ENCODE measurements at regions not wholly inside any gene's neighbourhood (a gene's known extent, or its start where the extent isn't known, plus 50 kb on each side); places are given as distances from the start of the nearest gene placed in this dataset.

DNA sequence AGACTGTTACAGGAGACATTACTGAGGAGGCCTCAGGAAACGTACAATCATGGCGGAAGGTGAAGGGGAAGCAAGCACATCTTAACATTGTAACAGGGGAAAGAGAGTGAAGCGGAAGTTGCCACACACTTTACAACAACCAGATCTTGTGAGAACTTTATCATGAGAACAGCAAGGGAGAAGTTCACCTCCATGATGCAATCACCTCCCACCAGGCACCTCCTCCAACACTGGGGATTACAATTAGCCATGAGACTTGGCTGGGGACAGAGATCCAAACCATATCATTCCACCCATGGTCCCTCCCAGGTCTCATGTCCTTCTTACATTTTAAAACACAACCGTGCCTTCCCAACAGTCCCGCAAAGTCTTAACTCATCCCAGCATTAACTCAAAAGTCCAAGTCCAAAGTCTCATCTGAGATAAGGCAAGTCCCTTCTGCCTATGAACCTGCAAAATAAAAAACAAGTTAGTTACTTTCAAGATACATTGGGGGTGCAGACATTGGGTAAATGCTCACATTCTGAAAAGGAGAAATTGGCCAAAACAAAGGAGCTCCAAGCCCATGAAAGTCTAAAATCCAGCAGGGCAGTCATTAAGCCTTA is 138.3 kb downstream of the TMEM161B start:
- Histone ChIP-seq H3K9me3 (ENCODE audit: control extremely low read depth in 1 of 3, control insufficient read depth in 2 of 3, insufficient read depth in 1 of 3, low read length in 2 of 3) (no peaks in the 10 kb centered on the region), H2AFZ (ENCODE audit: insufficient read depth, low read depth, low read length, poor library complexity, severe bottlenecking) (no peak overlapping the region), H3K79me2 (ENCODE audit: control insufficient read depth, insufficient read depth, low read length) (no peaks in the 10 kb centered on the region), H3K36me3 (replicated peaks in 1 of 2; ENCODE audit: control extremely low read depth in 1 of 2, control insufficient read depth in 1 of 2, extremely low read depth in 1 of 2, insufficient read depth in 2 of 2, low read length in 1 of 2) (no peaks in the 10 kb centered on the region), H3K27ac (ENCODE audit: low read length in 2 of 2) (no peak overlapping the region), H4K20me1 (ENCODE audit: control insufficient read depth, insufficient read depth, low read length, poor library complexity, severe bottlenecking) (no peaks in the 10 kb centered on the region), H3K9ac (ENCODE audit: low read length) (no peak overlapping the region), H3K4me2 (replicated peaks; ENCODE audit: low read depth, low read length, poor library complexity, severe bottlenecking) (no peak overlapping the region), H3K4me1 (ENCODE audit: control insufficient read depth in 2 of 2, insufficient read depth in 2 of 2, low read length in 2 of 2) (no peaks in the 10 kb centered on the region), H3K4me3 (ENCODE audit: control extremely low read depth in 1 of 5, extremely low read depth in 1 of 5, insufficient read depth in 1 of 5, low read depth in 2 of 5, low read length in 4 of 5) (no peak overlapping the region), H3K27me3 (replicated peaks in 1 of 4; ENCODE audit: control extremely low read depth in 1 of 4, control insufficient read depth in 3 of 4, insufficient read depth in 4 of 4, low read length in 3 of 4) (peaks cover 0 to 12% (median 0%) of the 10 kb centered on the region in 4 experiments)
- TF ChIP-seq EZH2 (IDR thresholded peaks at IDR 0.05; ENCODE audit: borderline replicate concordance, insufficient read depth, low read depth, low read length, poor library complexity, severe bottlenecking), result no peak
- TF ChIP-seq, protein P1, sequence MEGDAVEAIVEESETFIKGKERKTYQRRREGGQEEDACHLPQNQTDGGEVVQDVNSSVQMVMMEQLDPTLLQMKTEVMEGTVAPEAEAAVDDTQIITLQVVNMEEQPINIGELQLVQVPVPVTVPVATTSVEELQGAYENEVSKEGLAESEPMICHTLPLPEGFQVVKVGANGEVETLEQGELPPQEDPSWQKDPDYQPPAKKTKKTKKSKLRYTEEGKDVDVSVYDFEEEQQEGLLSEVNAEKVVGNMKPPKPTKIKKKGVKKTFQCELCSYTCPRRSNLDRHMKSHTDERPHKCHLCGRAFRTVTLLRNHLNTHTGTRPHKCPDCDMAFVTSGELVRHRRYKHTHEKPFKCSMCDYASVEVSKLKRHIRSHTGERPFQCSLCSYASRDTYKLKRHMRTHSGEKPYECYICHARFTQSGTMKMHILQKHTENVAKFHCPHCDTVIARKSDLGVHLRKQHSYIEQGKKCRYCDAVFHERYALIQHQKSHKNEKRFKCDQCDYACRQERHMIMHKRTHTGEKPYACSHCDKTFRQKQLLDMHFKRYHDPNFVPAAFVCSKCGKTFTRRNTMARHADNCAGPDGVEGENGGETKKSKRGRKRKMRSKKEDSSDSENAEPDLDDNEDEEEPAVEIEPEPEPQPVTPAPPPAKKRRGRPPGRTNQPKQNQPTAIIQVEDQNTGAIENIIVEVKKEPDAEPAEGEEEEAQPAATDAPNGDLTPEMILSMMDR (IDR thresholded peaks at IDR 0.05), result no peak
- Mint-ChIP-seq H3K27me3 (peaks cover 29% of the 10 kb centered on the region), H3K9me3 (ENCODE audit: insufficient read depth) (no peaks in the 10 kb centered on the region), H3K4me1 (no peaks in the 10 kb centered on the region), H3K4me3 (no peak overlapping the region), H3K27ac (no peak overlapping the region)
- ATAC-seq (ENCODE audit: low read depth), result no peak
- ChIA-PET POLR2A (no interaction called here), CTCF (no interaction called here)
- DNase-seq, result no peak
- intact Hi-C loops (cut with micrococcal nuclease), result no loop called here
- 100% methylated on average over 2 of the region's 5 CpGs for WGBS (ENCODE audit: insufficient coverage)

DNA sequence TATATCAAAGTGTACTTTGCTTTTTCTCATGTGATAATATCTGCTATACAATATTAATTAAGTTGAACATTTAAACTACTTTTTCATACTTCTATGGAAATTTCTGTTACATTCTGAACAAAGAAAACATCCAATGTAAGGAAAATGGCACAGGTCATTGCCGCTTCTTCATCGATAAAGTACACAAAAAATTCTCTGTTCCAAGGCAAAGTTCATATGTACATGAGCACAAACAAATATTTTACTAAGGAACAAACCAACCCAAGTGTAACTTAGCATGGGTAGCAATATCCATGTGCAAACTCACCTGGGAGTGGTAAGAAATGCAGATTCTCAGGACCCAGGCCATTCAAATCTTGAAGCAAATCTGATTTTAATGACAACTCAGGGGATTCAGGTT is 139.8 kb downstream of the TMEM161B start:
- Mint-ChIP-seq H3K9me3 (ENCODE audit: insufficient read depth) (peaks cover 3% of the 10 kb centered on the region), H3K4me1 (no peaks in the 10 kb centered on the region), H3K4me3 (no peak overlapping the region), H3K27me3 (peaks cover 21% of the 10 kb centered on the region), H3K27ac (no peak overlapping the region)
- intact Hi-C loops (cut with micrococcal nuclease), result no loop called here
- 100% methylated on average over 2 of the region's 2 CpGs for WGBS (ENCODE audit: insufficient coverage)
- no peaks in the 10 kb centered on the region for H3K4me1 ChIP-seq (ENCODE audit: control insufficient read depth in 2 of 2, insufficient read depth in 2 of 2, low read length in 2 of 2)
- POLR2A ChIA-PET, result no interaction called here
- H3K27me3 ChIP-seq (replicated peaks in 1 of 4; ENCODE audit: control extremely low read depth in 1 of 4, control insufficient read depth in 3 of 4, insufficient read depth in 4 of 4, low read length in 3 of 4), result peaks cover 0 to 12% (median 0%) of the 10 kb centered on the region in 4 experiments
- H3K36me3 ChIP-seq (replicated peaks in 1 of 2; ENCODE audit: control extremely low read depth in 1 of 2, control insufficient read depth in 1 of 2, extremely low read depth in 1 of 2, insufficient read depth in 2 of 2, low read length in 1 of 2), result no peaks in the 10 kb centered on the region
- H3K27ac ChIP-seq (ENCODE audit: low read length in 2 of 2), result no peak overlapping the region
- no peaks in the 10 kb centered on the region for H4K20me1 ChIP-seq (ENCODE audit: control insufficient read depth, insufficient read depth, low read length, poor library complexity, severe bottlenecking)
- TF ChIP-seq, protein P1 (IDR thresholded peaks at IDR 0.05), result no peak
- no peak for TF ChIP-seq EZH2 (IDR thresholded peaks at IDR 0.05; ENCODE audit: borderline replicate concordance, insufficient read depth, low read depth, low read length, poor library complexity, severe bottlenecking)
- H3K9me3 ChIP-seq (ENCODE audit: control extremely low read depth in 1 of 3, control insufficient read depth in 2 of 3, insufficient read depth in 1 of 3, low read length in 2 of 3), result no peaks in the 10 kb centered on the region
- DNase-seq, result no peak
- H3K9ac ChIP-seq (ENCODE audit: low read length), result no peak overlapping the region
- H2AFZ ChIP-seq (ENCODE audit: insufficient read depth, low read depth, low read length, poor library complexity, severe bottlenecking), result no peak overlapping the region
- ATAC-seq (ENCODE audit: low read depth), result no peak
- no peak overlapping the region for H3K4me2 ChIP-seq (replicated peaks; ENCODE audit: low read depth, low read length, poor library complexity, severe bottlenecking)
- H3K4me3 ChIP-seq (ENCODE audit: control extremely low read depth in 1 of 5, extremely low read depth in 1 of 5, insufficient read depth in 1 of 5, low read depth in 2 of 5, low read length in 4 of 5), result no peak overlapping the region
- no peaks in the 10 kb centered on the region for H3K79me2 ChIP-seq (ENCODE audit: control insufficient read depth, insufficient read depth, low read length)
- CTCF ChIA-PET, result no interaction called here

Data from B cell (primary cell).